LoVo (cell line): ENCODE measurements at regions not wholly inside any gene's neighbourhood (a gene's known extent, or its start where the extent isn't known, plus 50 kb on each side); places are given as distances from the start of the nearest gene placed in this dataset.

Source experiments
- DNase-seq: peaks from one replicate; pipeline ENCODE4 v3.0.0-alpha.2; 2016; ENCODE audit warnings: low spot score

DNA sequence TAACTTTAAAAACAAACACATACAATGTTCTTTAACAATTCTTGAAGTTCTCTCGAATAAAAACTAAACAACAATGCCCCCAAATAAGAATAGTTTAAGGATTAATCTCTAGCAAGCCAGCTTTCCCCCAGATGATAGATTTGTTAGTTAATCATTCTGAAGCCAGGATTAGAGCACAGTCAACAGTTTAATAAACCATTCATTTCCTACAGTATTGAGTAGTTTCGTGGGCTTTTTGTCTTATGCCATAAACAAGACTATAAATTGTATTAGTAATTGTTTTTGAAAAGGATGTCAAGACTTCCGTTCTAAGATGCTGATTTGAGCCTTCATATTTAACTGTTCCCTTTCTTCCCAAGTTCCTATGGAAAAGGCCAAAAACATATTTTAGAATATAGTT lies 136.6 kb downstream of the PIK3R1 start:
- DNase-seq, result no peak

GRCh38 chr5:68353605-68354004 lies 138.0 kb downstream of the PIK3R1 start:
- DNase-seq, result no peak

GRCh38 chr5:68354315-68354714 lies 138.8 kb downstream of the PIK3R1 start:
- no peak for DNase-seq

DNA sequence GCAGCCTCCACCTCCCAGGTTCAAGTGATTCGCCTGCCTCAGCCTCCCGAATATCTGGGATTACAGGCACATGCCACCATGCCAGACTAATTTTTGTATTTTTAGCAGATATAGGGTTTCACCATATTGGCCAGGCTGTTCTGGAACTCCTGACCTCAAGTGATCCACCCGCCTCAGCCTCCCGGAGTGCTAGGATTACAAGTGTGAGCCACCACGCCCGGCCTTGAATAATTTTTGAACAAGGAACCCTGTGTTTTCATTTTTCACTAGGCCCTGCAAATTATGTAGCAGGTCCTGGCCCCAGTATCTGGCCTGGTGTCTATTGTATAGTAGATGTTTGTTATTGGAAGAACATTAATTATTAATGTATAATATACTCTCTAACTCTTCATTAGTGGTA lies 140.7 kb downstream of the PIK3R1 start:
- no peak for DNase-seq

DNA sequence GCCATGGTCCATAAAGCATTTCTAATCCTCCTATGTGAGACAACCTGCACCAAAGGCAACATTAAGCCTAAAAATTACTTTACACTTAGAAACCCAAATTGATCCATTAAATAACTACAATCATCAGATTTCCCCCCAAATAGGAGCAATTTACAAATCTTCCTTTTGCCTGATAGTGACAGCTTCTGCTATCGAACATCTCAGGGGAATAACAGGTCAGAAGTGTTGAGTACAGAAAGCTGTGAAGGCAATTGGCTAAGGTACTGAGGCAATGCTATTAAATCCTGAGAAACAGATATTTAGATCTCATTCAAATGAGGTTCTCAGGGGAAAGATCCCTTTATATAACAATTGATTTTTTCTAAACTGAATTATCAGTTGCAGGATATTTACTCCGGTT lies 141.1 kb downstream of the PIK3R1 start:
- no peak for DNase-seq

- DNase-seq, result no peak
Observed at GRCh38 chr5:68359699-68360098, 144.1 kb downstream of the PIK3R1 start.

DNA sequence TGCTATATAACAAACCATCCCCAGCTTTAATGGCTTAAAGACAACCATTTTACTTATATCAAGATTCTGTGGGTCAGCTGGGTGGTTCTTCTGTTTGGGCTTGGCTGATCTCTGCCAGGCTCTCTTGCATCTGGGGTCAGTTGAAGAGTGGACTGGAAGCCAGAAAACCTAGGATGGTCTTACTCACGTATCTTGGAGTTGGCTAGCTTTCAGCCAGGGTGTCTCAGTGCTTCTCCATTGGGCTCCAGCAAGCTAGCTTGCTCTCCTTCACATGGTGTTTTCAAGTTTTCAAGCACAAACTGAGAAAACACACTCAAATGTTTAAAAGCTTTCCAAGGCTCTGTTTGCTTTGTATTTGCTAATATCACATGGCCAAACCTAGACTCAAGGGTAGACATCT lies 146.8 kb downstream of the PIK3R1 start:
- no peak for DNase-seq

DNA sequence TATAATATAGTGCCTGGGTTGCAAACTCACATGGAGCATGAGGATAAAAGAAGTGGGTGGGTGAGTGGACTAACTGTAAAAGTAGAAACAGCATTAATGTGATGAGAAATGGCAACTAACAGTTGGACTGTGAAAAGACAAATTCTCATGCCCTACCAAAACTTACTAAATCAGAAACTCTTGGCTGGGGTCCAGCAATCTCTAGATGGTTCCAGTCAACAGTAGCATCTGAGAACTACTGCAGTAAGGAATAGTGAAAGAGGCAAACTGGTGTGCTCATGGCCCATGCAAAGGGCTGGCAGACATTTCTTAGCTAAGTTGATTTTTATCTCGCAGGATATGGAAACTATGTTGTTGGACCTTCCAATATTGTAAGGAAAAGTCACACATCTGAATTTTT lies 150.3 kb downstream of the PIK3R1 start:
- DNase-seq, result no peak

- no peak for DNase-seq
Observed at GRCh38 chr5:68367287-68367686, 151.7 kb downstream of the PIK3R1 start.

- no peak for DNase-seq
Observed at GRCh38 chr5:68367717-68368116, 152.2 kb downstream of the PIK3R1 start.

- DNase-seq, result no peak
Observed at GRCh38 chr5:68368311-68369022, 152.9 kb downstream of the PIK3R1 start.

DNA sequence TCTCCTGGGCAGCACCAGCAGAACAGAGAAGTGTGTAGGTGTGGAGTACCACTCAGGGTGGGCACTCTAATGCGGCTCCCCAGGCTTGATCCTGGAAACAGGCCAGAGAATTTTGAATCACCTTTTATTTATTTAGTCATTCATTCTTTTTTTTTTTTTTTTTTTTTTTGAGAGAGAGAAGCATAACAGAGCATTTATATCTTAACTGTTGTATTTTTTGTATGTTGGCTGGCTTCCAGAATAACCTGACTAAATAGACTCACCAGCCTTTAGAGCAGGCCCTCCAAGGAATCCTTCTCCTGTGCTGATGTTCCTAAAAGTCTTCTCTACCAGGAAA lies 153.4 kb downstream of the PIK3R1 start:
- DNase-seq, result peak; percentile 20

DNA sequence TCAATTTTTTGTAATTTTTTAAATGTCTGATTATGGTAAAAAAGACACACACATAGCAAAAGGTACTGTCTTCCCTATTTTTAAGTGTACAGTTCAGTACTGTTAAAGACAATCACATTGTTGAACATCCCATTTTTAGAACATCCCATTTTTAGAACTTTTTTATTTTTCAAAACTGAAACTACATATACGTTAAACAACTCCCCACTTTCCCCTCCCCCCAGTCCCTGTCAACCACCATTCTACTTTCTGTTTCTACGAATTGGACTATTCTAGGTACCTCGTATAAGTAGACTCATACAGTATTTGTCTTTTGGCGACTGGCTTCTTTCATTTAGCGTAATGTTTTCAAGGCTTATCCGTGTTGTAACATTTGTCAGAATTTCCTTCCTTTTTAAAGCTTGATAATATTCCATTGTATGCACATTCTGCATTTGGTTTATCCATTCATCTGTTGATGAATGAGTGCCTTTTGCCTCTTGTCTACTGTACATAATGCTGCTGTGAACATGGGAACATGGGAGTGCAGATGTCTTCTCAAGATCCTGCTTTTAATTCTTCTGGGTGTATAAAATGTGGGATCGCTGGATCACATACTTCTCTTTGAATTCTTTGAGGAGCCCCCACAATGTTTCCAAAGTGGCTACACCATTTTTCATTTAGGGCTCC lies 154.0 kb downstream of the PIK3R1 start:
- DNase-seq, result no peak

GRCh38 chr5:68370196-68370595 lies 154.6 kb downstream of the PIK3R1 start:
- no peak for DNase-seq

GRCh38 chr5:68371607-68372006 lies 156.1 kb downstream of the PIK3R1 start:
- DNase-seq, result no peak

DNA sequence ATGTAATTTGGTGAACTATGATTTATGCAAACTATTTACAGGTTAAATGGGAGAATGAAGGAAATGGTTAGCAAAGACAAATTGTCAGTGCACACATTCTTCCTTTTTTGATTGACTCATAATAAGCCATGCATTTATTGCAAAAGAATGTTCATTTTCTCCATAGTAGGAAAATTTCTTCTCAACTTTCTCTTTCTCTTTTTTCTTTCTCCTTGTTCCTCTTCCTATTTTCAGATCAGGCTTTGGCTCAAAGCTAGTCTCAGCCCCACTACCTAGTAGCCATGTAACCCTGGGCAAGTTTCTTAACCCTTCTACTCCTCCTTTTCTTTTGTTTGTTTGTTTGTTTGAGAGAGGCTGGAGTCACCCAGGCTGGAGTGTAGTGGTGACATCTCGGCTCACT lies 156.6 kb downstream of the PIK3R1 start:
- DNase-seq, result no peak

- DNase-seq, result no peak
Observed at GRCh38 chr5:68373050-68373449, 157.5 kb downstream of the PIK3R1 start.

GRCh38 chr5:68374796-68375518 lies 159.4 kb downstream of the PIK3R1 start:
- no peak for DNase-seq

GRCh38 chr5:68375540-68375939 lies 160.0 kb downstream of the PIK3R1 start:
- no peak for DNase-seq

- DNase-seq, result no peak
Observed at GRCh38 chr5:68376935-68377334, 161.4 kb downstream of the PIK3R1 start.

DNA sequence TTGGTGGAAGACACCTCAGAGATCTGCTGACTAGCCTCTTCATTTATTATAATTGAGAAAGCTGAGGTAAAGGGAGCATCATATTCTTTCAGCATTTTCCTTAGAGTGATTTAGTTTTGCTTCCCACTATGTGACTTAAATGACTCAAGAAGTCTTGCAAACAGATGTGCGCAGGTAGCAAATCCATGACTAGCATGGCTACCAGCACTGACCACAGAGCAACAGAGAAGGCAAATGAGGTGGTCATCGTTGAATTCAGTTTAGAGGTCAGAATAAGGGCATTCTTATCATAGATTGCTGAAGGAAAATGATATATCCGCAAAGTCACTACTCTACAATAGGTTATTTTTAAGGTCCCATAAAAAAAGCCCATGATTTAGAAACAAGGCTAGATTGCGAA lies 162.2 kb downstream of the PIK3R1 start:
- no peak for DNase-seq

DNA sequence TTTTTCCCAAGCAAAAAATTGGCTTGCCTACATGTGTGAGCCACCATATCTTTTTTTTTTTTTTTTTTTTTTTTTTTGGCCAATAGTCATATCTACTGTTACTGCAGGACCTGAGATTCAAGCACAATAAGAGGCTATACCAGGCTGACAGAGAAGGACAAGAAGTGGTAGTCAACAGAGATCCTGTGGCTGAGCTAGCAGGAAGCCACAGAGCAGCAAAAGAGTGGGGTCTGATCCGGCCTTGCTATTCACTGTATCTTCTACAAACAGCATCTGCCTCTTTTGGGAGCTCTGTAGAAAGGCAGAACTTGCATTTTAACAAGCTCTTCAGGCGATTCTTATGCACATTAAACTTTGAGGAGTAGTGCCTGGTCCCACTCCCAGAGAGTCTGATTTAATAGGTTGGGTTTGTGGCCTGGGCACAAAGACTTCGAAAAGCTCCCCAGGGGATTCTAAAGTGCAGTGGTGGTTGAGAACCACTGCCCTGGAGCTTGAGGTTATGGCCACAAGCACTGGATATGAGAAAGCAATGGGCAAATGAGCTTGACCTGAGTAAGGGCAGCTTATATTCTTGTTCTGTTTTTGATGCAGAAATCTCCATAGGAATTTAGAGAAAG lies 162.8 kb downstream of the PIK3R1 start:
- no peak for DNase-seq
